22Rv1 (cell line): ENCODE measurements at regions not wholly inside any gene's neighbourhood (a gene's known extent, or its start where the extent isn't known, plus 50 kb on each side); places are given as distances from the start of the nearest gene placed in this dataset.

Source experiments
- ZFX ChIP-seq: fragments of 450-650 bp; IDR thresholded peaks from 2 replicates; pipeline ENCODE4 v1.6.1; 2017; ENCODE audit warnings: antibody characterized with exemption, borderline replicate concordance
- TF ChIP-seq, protein P1 (sequence below): fragments of 450-650 bp; IDR thresholded peaks from 2 replicates; pipeline ENCODE4 v1.5.1; 2017; ENCODE audit warnings: mild to moderate bottlenecking

DNA sequence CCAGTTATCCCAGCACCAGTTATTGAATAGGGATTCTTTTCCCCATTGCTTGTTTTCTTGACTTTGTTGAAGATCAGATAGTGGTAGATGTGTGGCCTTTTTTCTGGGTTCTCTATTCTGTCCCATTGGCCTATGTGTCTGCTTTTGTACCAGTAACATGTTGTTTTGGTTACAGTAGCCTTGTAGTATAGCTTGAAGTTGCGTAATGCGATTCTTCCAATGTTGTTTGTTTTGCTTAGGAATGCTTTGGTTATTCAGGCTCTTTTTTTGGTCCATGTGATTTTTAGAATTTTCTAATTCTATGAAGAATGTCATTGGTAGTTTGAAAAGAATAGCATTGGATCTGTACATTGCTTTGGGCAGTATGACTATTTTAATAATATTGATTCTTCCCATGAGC, 94.3 kb upstream of the CHMP2B start:
- TF ChIP-seq, protein P1, sequence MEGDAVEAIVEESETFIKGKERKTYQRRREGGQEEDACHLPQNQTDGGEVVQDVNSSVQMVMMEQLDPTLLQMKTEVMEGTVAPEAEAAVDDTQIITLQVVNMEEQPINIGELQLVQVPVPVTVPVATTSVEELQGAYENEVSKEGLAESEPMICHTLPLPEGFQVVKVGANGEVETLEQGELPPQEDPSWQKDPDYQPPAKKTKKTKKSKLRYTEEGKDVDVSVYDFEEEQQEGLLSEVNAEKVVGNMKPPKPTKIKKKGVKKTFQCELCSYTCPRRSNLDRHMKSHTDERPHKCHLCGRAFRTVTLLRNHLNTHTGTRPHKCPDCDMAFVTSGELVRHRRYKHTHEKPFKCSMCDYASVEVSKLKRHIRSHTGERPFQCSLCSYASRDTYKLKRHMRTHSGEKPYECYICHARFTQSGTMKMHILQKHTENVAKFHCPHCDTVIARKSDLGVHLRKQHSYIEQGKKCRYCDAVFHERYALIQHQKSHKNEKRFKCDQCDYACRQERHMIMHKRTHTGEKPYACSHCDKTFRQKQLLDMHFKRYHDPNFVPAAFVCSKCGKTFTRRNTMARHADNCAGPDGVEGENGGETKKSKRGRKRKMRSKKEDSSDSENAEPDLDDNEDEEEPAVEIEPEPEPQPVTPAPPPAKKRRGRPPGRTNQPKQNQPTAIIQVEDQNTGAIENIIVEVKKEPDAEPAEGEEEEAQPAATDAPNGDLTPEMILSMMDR = no peak
- TF ChIP-seq ZFX = no peak
